ENCODE measurements at regions not wholly inside any gene's neighbourhood (a gene's known extent, or its start where the extent isn't known, plus 50 kb on each side); places are given as distances from the start of the nearest gene placed in this dataset.

- no peak for TF ChIP-seq CTCF (IDR thresholded peaks at IDR 0.05)
- TF ChIP-seq ZFX (IDR thresholded peaks at IDR 0.05; ENCODE audit: borderline replicate concordance), result no peak
Measured at GRCh38 chr11:115922876-115923275, 418.7 kb upstream of the CADM1 start.

Measured in 22Rv1 (cell line).